ENCODE measurements at regions not wholly inside any gene's neighbourhood (a gene's known extent, or its start where the extent isn't known, plus 50 kb on each side); places are given as distances from the start of the nearest gene placed in this dataset.
A peak's percentile ranks its signal among the peaks of the same experiment; 100 is the strongest.
"Not testable (repeated sequence)": the region's sequence is repeated elsewhere in the genome, so short reads cannot be mapped to it uniquely, and the experiment has no call there.

DNA sequence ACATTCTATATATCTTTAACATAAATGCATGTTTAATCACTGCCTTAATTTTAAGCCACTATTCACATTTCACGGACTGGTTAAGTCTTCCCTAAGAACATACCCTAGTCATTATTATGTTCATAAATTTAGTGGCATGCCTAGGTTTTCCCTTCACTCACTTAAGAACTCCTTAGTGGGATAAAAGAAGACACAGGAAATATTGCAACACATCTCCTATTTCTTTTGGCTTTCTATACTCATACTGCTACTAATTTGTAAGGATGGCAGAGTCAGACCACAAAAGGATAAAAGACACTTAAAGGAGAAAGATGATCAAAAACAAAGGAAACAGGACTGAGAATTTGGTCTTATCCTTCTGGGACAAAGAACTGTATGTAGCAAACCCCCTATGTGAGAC, 951.4 kb downstream of the SORCS3 start:
- Histone ChIP-seq H3K4me3 (ENCODE audit: low read length) (no peak overlapping the region), H3K9me3 (ENCODE audit: low read length) (no peaks in the 10 kb centered on the region), H2AFZ (ENCODE audit: low read depth, low read length) (no peak overlapping the region), H3K27me3 (ENCODE audit: insufficient read depth, low read length) (no peaks in the 10 kb centered on the region), H3K36me3 (ENCODE audit: insufficient read depth, low read length) (no peaks in the 10 kb centered on the region), H3K4me1 (ENCODE audit: insufficient read depth, low read length) (peaks cover 7% of the 10 kb centered on the region)

DNA sequence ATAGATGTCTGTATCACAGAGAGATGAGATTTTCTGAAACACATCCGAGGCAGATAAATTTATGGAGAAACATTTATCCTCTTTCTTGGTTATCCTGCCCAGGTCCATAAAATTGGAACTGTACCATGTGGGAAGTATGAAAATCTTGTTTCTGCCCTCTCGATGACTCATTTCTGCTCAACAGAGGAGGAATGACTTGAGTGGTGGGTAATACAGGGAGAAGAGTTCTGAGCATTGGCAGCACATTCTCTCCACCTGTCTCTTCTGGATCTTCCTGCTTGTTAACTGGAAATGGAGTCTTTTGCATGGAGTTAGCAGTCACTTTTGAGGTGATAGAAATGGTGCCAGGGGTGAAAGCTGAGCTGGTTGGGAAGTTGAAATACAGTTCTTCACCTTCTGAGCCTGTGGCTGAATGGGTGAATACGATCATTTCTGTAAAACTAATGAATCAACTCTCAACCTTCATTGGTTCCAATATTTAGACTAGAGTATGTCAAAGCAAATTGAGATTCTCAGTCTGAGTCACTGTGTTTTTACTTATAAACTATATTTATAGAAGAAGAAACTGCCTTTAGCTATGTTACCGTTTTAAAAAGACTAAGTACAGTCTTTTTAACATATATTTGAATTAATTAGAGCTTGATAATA, 945.5 kb downstream of the SORCS3 start:
- Histone ChIP-seq H3K36me3 (ENCODE audit: insufficient read depth, low read length) (no peaks in the 10 kb centered on the region), H3K9me3 (ENCODE audit: low read length) (no peaks in the 10 kb centered on the region), H3K27me3 (ENCODE audit: insufficient read depth, low read length) (no peaks in the 10 kb centered on the region), H2AFZ (ENCODE audit: low read depth, low read length) (no peak overlapping the region), H3K4me3 (ENCODE audit: low read length) (no peak overlapping the region), H3K4me1 (ENCODE audit: insufficient read depth, low read length) (no peaks in the 10 kb centered on the region)

DNA sequence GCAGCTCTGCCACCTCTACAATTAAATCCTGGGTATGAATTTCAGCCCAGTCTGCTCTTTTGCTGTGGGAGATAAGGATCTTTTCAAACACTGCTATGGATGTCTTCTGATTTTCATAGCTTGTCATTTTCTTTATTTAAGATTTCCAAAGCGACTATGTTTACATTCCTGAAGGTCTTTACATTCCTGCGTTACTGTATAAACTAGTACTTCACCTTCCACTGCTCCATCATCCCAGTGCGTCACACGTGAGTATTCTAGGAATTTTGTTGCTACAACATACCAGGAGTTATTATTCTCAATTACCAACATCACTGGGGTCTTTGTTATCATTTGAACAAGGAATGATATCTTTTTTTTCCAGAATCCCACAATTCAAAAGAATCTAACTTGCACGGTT, 944.7 kb downstream of the SORCS3 start:
- H3K4me3 ChIP-seq (ENCODE audit: low read length), result no peak overlapping the region
- H3K4me1 ChIP-seq (ENCODE audit: insufficient read depth, low read length), result no peaks in the 10 kb centered on the region
- no peaks in the 10 kb centered on the region for H3K27me3 ChIP-seq (ENCODE audit: insufficient read depth, low read length)
- no peaks in the 10 kb centered on the region for H3K36me3 ChIP-seq (ENCODE audit: insufficient read depth, low read length)
- H3K9me3 ChIP-seq (ENCODE audit: low read length), result no peaks in the 10 kb centered on the region
- H2AFZ ChIP-seq (ENCODE audit: low read depth, low read length), result no peak overlapping the region

DNA sequence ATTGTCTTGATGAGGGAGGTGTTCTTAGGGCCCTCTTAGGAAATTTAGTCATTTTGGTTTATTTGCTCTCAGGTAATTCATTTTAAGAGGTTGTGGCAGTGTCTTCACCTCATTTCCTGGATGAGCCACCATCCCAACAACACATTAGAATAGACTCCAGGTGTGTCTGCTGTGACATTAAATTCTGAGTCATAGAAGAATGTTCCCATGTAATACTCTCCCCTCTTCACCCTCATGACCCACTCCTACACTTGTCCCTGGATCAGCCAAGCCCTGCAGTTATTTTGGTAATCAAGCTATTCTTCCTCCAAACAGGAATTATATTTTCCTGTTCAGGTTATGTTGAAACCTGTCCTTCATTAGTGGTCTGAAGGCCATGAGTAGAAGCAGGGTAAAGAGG, 944.1 kb downstream of the SORCS3 start:
- H3K27me3 ChIP-seq (ENCODE audit: insufficient read depth, low read length), result no peaks in the 10 kb centered on the region
- H3K4me3 ChIP-seq (ENCODE audit: low read length), result no peak overlapping the region
- no peaks in the 10 kb centered on the region for H3K4me1 ChIP-seq (ENCODE audit: insufficient read depth, low read length)
- no peaks in the 10 kb centered on the region for H3K36me3 ChIP-seq (ENCODE audit: insufficient read depth, low read length)
- no peak overlapping the region for H2AFZ ChIP-seq (ENCODE audit: low read depth, low read length)
- H3K9me3 ChIP-seq (ENCODE audit: low read length), result no peaks in the 10 kb centered on the region

DNA sequence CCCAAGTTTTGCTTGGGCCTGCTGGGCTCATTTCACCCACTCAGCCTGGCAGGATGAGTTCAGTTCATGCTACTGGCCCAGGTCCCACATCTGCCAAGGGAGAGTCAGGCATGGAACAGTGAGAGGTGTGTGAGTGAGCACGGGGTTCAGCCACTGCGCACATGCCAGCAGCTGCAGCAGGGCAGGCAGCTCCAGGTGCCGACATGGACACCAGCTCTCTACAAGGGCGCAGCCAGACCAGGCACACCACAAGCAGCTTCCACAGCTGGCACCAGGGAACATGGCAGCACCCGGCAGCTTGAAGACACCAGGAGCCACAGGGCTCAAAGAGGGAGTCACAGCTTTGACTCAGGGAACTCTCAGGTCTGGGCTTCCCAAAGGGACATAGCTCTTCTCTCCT, 938.0 kb downstream of the SORCS3 start:
- H3K27me3 ChIP-seq (ENCODE audit: insufficient read depth, low read length), result no peaks in the 10 kb centered on the region
- no peaks in the 10 kb centered on the region for H3K9me3 ChIP-seq (ENCODE audit: low read length)
- no peaks in the 10 kb centered on the region for H3K4me1 ChIP-seq (ENCODE audit: insufficient read depth, low read length)
- H2AFZ ChIP-seq (ENCODE audit: low read depth, low read length), result no peak overlapping the region
- no peaks in the 10 kb centered on the region for H3K36me3 ChIP-seq (ENCODE audit: insufficient read depth, low read length)
- no peak overlapping the region for H3K4me3 ChIP-seq (ENCODE audit: low read length)

DNA sequence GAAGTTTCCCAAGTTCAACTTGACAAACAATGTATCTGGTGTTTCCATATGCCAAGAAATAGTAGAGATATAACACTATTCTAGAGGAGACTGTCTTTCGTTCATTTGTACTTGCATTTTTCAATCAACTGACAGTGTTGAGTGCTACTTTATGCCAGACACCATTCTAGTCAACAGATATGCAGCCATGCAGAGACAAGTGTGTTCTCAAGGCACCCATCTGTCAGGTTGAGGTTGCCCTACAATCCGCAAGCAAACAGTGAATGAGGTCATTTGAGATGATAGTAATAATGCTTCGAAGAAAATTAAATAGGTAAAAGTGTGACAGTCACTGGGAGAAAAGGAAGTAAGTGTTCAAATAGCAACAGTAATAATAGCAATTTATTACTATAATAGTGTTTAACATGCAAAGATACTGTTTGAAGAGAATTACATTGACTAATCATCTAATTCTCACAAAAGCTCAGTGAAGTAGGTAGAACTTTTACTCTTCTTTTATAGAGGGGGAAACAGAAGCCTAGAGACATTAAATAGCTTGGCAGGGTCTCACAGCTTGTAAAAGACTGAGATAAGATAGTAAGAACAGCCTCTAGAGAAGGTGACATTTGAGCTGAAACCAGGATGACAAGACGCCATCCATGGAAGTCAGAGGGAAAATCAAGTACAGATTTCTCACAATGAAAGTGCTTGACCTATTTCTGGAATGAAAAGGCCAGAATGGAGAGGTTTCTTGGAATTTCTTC, 936.9 kb downstream of the SORCS3 start:
- H2AFZ ChIP-seq (ENCODE audit: low read depth, low read length), result no peak overlapping the region
- no peaks in the 10 kb centered on the region for H3K9me3 ChIP-seq (ENCODE audit: low read length)
- H3K4me3 ChIP-seq (ENCODE audit: low read length), result no peak overlapping the region

DNA sequence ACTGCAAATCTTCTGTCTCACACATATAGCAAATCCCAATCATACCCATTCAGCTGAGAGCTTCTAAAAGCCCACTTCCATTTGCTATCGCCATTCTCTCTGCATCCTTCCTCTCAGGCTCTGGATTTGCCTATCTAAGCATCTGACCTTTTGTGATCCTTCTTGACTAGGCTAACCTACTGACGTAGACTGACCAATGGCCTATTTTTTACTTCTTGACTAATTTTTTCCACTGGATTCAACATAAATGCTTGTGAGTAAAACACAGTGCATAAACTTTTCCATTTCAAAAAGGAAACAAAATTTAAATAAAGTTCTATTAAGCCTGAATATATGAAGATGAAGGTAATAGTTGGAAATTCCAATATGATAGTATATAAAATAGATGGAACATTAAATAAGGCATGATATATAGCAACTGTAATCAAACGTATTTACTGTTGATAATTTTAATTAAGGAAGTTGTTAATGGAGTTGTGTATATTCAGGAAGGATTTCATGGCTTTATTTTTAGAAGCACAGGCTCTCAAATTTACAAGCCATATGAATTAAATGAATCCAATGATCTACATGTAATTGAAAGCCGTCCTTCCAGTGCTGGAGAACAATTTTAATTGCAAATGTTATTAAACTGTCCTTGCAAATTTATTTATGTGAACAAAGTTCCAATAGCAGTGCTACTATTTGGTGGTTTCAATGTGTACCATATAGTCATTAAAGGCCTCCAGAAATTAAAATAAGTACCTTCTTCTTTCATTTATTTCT, 918.4 kb downstream of the SORCS3 start:
- Histone ChIP-seq H3K4me3 (ENCODE audit: low read length) (no peak overlapping the region), H3K4me1 (ENCODE audit: insufficient read depth, low read length) (no peaks in the 10 kb centered on the region), H3K36me3 (ENCODE audit: insufficient read depth, low read length) (no peaks in the 10 kb centered on the region), H3K9me3 (ENCODE audit: low read length) (no peaks in the 10 kb centered on the region), H3K27me3 (ENCODE audit: insufficient read depth, low read length) (no peaks in the 10 kb centered on the region), H2AFZ (ENCODE audit: low read depth, low read length) (no peak overlapping the region)

More for the DNA sequence above, 936.9 kb downstream of the SORCS3 start:
- H3K36me3 ChIP-seq (ENCODE audit: insufficient read depth, low read length), result no peaks in the 10 kb centered on the region
- no peaks in the 10 kb centered on the region for H3K4me1 ChIP-seq (ENCODE audit: insufficient read depth, low read length)
- H3K27me3 ChIP-seq (ENCODE audit: insufficient read depth, low read length), result no peaks in the 10 kb centered on the region

DNA sequence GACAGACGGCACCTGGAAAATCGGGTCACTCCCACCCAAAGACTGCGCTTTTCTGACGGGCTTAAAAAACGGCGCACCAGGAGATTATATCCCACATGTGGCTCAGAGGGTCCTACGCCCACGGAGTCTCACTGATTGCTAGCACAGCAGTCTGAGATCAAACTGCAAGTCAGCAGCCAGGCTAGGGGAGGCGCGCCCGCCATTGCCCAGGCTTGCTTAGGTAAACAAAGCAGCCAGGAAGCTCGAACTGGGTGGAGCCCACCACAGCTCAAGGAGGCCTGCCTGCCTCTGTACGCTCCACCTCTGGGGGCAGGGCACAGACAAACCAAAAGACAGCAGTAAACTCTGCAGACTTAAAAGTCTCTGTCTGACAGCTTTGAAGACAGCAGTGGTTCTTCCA, 909.4 kb downstream of the SORCS3 start:
- H3K9me3 ChIP-seq (ENCODE audit: low read length); H3K4me1 ChIP-seq (ENCODE audit: insufficient read depth, low read length); H3K4me3 ChIP-seq (ENCODE audit: low read length); H2AFZ ChIP-seq (ENCODE audit: low read depth, low read length); H3K27me3 ChIP-seq (ENCODE audit: insufficient read depth, low read length); H3K36me3 ChIP-seq (ENCODE audit: insufficient read depth, low read length): not testable (repeated sequence)

DNA sequence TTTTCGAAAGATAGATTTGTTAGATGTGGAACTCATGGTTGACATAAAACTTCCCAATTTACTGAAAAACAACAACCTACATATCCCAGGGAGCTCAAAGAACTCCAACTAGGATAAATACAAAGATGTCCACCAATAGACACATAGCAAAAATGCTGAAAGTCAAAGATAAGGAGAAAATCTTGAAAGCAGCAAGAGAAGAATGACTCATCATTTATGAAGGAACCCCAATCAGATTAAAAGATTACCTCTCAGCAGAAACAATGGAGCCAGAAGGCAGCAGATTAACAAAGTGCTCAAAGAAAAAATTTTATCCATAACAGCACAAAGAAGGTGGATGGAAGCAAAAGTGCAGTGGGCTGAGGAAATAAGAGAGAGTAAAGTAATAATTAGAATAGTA, 908.6 kb downstream of the SORCS3 start:
- Histone ChIP-seq H3K27me3 (ENCODE audit: insufficient read depth, low read length) (no peaks in the 10 kb centered on the region), H3K4me3 (ENCODE audit: low read length) (no peak overlapping the region), H3K36me3 (ENCODE audit: insufficient read depth, low read length) (no peaks in the 10 kb centered on the region), H2AFZ (ENCODE audit: low read depth, low read length) (no peak overlapping the region), H3K9me3 (ENCODE audit: low read length) (no peaks in the 10 kb centered on the region), H3K4me1 (ENCODE audit: insufficient read depth, low read length) (no peaks in the 10 kb centered on the region)

DNA sequence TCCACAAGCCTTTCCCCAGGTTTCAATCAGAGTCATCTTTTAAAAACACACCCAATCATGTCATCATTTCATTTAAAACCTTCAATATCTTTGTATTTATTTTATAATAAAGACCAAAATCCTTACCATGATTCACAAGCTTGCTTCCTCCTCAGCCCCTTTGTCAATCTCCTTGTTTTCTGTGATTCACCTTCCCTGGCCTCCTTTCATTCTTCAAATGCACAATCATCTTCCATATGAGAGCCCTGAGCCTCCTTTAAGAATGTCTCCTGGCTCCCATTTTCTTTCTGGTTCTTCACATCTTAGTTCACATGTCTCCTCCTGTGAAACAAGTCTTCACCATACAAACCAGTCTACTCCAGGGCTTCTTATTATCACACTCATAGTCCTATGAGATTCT, 904.0 kb downstream of the SORCS3 start:
- no peak overlapping the region for H2AFZ ChIP-seq (ENCODE audit: low read depth, low read length)
- no peak overlapping the region for H3K4me3 ChIP-seq (ENCODE audit: low read length)
- H3K4me1 ChIP-seq (ENCODE audit: insufficient read depth, low read length), result no peaks in the 10 kb centered on the region
- no peaks in the 10 kb centered on the region for H3K36me3 ChIP-seq (ENCODE audit: insufficient read depth, low read length)
- no peaks in the 10 kb centered on the region for H3K9me3 ChIP-seq (ENCODE audit: low read length)
- no peaks in the 10 kb centered on the region for H3K27me3 ChIP-seq (ENCODE audit: insufficient read depth, low read length)

DNA sequence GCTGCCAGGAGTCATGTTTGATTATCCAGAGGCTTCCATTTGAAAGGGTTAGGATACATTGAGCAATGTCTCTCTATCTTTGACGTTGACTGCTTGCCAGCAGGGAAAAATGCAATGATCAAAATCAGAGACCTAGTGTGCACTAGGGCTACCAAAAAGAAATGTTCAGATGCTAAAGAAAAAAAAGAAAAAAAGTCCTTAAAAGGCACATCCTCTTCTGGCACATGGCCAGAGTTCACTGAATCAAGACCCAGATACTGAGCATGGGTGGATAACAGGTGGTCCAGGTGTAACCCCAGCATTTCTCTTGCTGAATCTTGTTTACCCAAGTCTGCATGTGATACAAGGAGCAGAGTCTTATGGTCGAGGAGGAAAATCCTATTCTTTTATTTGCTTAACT, 899.3 kb downstream of the SORCS3 start:
- no peaks in the 10 kb centered on the region for H3K27me3 ChIP-seq (ENCODE audit: insufficient read depth, low read length)

DNA sequence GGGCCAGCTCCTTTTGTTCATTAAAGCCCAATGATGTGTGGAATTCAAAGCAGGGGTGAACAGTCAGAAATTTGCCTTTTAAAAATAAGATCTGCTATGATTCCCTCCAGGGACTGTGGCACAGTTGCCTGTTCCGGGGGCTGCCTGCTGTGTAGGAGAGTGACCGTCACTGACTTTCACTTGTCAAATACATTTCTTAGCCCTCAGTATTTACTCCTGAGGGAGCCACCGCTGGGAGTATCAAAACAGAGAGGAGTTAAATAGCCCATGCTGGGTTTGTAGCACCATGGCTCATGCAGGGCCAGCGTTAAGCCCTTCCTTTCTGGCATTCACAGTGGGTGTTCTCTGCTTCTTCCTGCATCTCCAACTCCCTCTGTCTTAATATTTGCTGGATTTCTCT, 897.8 kb downstream of the SORCS3 start:
- H3K36me3 ChIP-seq (ENCODE audit: insufficient read depth, low read length), result no peaks in the 10 kb centered on the region
- H3K27me3 ChIP-seq (ENCODE audit: insufficient read depth, low read length), result no peaks in the 10 kb centered on the region
- H3K4me1 ChIP-seq (ENCODE audit: insufficient read depth, low read length), result peaks cover 13% of the 10 kb centered on the region
- H2AFZ ChIP-seq (ENCODE audit: low read depth, low read length), result peak overlapping the region; percentile 66
- no peaks in the 10 kb centered on the region for H3K9me3 ChIP-seq (ENCODE audit: low read length)
- H3K4me3 ChIP-seq (ENCODE audit: low read length), result peak overlapping the region; percentile 19

More for the DNA sequence above, 899.3 kb downstream of the SORCS3 start:
- H3K4me3 ChIP-seq (ENCODE audit: low read length), result no peak overlapping the region
- H2AFZ ChIP-seq (ENCODE audit: low read depth, low read length), result no peak overlapping the region
- H3K9me3 ChIP-seq (ENCODE audit: low read length), result no peaks in the 10 kb centered on the region
- H3K36me3 ChIP-seq (ENCODE audit: insufficient read depth, low read length), result no peaks in the 10 kb centered on the region
- peaks cover 13% of the 10 kb centered on the region for H3K4me1 ChIP-seq (ENCODE audit: insufficient read depth, low read length)

DNA sequence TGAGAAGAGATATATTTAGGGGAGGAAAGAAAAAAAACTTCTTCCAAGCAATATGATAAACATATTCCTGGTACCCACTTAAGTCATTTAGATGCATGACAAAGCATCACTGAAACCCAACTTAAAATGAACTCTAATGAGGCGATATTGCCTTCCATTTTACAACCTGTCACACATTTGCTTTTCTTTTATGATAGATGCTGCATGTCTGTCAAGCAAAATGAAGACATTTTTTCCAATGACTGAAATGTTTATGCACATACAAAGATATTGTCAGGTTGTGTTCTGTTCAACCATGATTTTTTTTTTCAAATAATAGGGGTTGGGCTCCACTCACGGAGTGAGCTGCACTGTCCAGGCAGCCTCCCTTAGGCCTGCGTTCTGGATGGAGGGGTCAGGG, 894.4 kb downstream of the SORCS3 start:
- Histone ChIP-seq H3K4me3 (ENCODE audit: low read length) (no peak overlapping the region), H3K36me3 (ENCODE audit: insufficient read depth, low read length) (no peaks in the 10 kb centered on the region), H3K9me3 (ENCODE audit: low read length) (peaks cover 2% of the 10 kb centered on the region), H3K27me3 (ENCODE audit: insufficient read depth, low read length) (no peaks in the 10 kb centered on the region), H2AFZ (ENCODE audit: low read depth, low read length) (no peak overlapping the region), H3K4me1 (ENCODE audit: insufficient read depth, low read length) (peaks cover 13% of the 10 kb centered on the region)

Data from neuron (in vitro differentiated cells).